K562 (cell line): ENCODE measurements at regions not wholly inside any gene's neighbourhood (a gene's known extent, or its start where the extent isn't known, plus 50 kb on each side); places are given as distances from the start of the nearest gene placed in this dataset.

Source experiments
- ATAC-seq: fragments of 200-7000 bp; cut with Tn5 transposase; 3 replicates; pipeline ENCODE4 v1.9.1; 2020; ENCODE audit warnings: moderate library complexity
- BruUV-seq: library from RNA; stranded (reverse); fragments of 400-500 nt; replicated peaks from 2 replicates; lab custom pipeline; 2021; lab: Mats Ljungman, UMichigan
- CTCF ChIA-PET: fragments of 300-600 bp; formaldehyde crosslinking; extraction: SDS; loops from one replicate; lab custom pipeline; 2021; ENCODE audit warnings: low intra/inter-chr PET ratio; lab: Yijun Ruan, JAX
- POLR2A ChIA-PET: fragments of 300-600, 350-650 bp; sonication (Branson Sonifier 250); formaldehyde crosslinking; extraction: SDS; loops from one replicate; lab custom pipeline; 2021; ENCODE audit warnings: antibody characterized with exemption, inconsistent platforms; lab: Yijun Ruan, JAX
- DNase-seq, 4 experiments: peaks; one replicate each; pipeline versions ENCODE4 v3.0.0 to v3.0.0-alpha.2; 2011 to 2018; ENCODE audit warnings: low spot score in 3 of 4, mixed read lengths in 3 of 4; ENCODE audit errors: extremely low read depth in 1 of 4
- FAIRE-seq: peaks from 2 replicates; lab custom pipeline; 2011; peaks lifted over from hg19 to GRCh38; lab: Jason Lieb, UNC
- H2AFZ ChIP-seq: 2 replicates; pipeline ENCODE4 v1.6.0; 2011; ENCODE audit warnings: low read depth, low read length, control low read depth, inconsistent platforms
- H3K27ac ChIP-seq: fragments of 200-600 bp; 3 replicates; pipeline ENCODE4 v1.8.0; 2011; ENCODE audit warnings: low read depth, mild to moderate bottlenecking, control low read depth, inconsistent platforms, low read length, moderate library complexity, mixed read lengths; ENCODE audit errors: extremely low read depth
- H3K27me3 ChIP-seq, 2 experiments: fragments of 300-600 bp in 1 of 2; 2 replicates in 1 of 2; 3 replicates in 1 of 2; pipeline versions ENCODE4 v1.6.0 to v1.8.0; 2011; ENCODE audit warnings: inconsistent platforms in 2 of 2, low read length in 2 of 2, mild to moderate bottlenecking in 1 of 2, mixed read lengths in 1 of 2, moderate library complexity in 1 of 2; ENCODE audit not compliant: control insufficient read depth in 2 of 2, insufficient read depth in 2 of 2
- H3K36me3 ChIP-seq: fragments of 300-600 bp; 3 replicates; pipeline ENCODE4 v1.8.0; 2011; ENCODE audit warnings: mild to moderate bottlenecking, low read length, inconsistent platforms; ENCODE audit not compliant: control insufficient read depth, insufficient read depth
- H3K4me1 ChIP-seq, 2 experiments: fragments of 200-600 bp in 1 of 2; replicated peaks in 1 of 2; 2 replicates in 1 of 2; 3 replicates in 1 of 2; pipeline versions ENCODE4 v1.5.1 to v1.8.0; 2011; ENCODE audit warnings: inconsistent platforms in 2 of 2, low read length in 2 of 2, mild to moderate bottlenecking in 1 of 2, mixed read lengths in 1 of 2, moderate library complexity in 1 of 2; ENCODE audit not compliant: control insufficient read depth in 2 of 2, insufficient read depth in 2 of 2
- H3K4me2 ChIP-seq: 2 replicates; pipeline ENCODE4 v1.6.1; 2011; ENCODE audit warnings: low read length, control low read depth, inconsistent platforms, mixed read lengths; ENCODE audit not compliant: insufficient read depth
- H3K4me3 ChIP-seq: fragments of 200-600 bp; sonication (generic), shearing (Covaris generic); 2 replicates; pipeline ENCODE4 v1.5.1; 2016; ENCODE audit warnings: control low read depth, inconsistent platforms
- H3K79me2 ChIP-seq: fragments of 200-600 bp; 3 replicates; pipeline ENCODE4 v1.8.0; 2011; ENCODE audit warnings: low read length, inconsistent platforms; ENCODE audit not compliant: control insufficient read depth, insufficient read depth
- H3K9ac ChIP-seq, 2 experiments: 2 replicates each; pipeline versions ENCODE4 v1.6.0 to v1.6.1; 2011; ENCODE audit warnings: low read depth in 2 of 2, low read length in 2 of 2, control low read depth in 1 of 2, inconsistent platforms in 1 of 2, mild to moderate bottlenecking in 1 of 2, mixed read lengths in 1 of 2; ENCODE audit not compliant: insufficient read depth in 1 of 2
- H3K9me1 ChIP-seq: one replicate; pipeline ENCODE4 v1.6.0; 2011; ENCODE audit warnings: inconsistent platforms, mild to moderate bottlenecking, low read length, moderate library complexity; ENCODE audit not compliant: control insufficient read depth, insufficient read depth
- H3K9me3 ChIP-seq: replicated peaks from 2 replicates; pipeline ENCODE4 v1.5.1; 2011; ENCODE audit warnings: low read depth, low read length, inconsistent platforms; ENCODE audit not compliant: control insufficient read depth, insufficient read depth
- H4K20me1 ChIP-seq: replicated peaks from 2 replicates; pipeline ENCODE4 v1.6.1; 2011; ENCODE audit warnings: low read length, inconsistent platforms, mixed read lengths; ENCODE audit not compliant: control insufficient read depth, insufficient read depth
- ERF ChIP-seq: fragments of 450-650 bp; formaldehyde crosslinking; IDR thresholded peaks from 2 replicates; pipeline ENCODE4 v1.4.0; 2020; ENCODE audit warnings: mild to moderate bottlenecking, mixed read lengths
- PHF21A ChIP-seq: fragments of 450-650 bp; IDR thresholded peaks from 2 replicates; pipeline ENCODE4 v1.6.1; 2017; ENCODE audit warnings: low read depth, borderline replicate concordance
- ZNF133 ChIP-seq: fragments of 250-450 bp; sonication (Bioruptor Pico); IDR thresholded peaks from 2 replicates; pipeline ENCODE4 v1.4.0; 2020; ENCODE audit warnings: mild to moderate bottlenecking
- ZNF140 ChIP-seq: fragments of 250-450 bp; sonication (Bioruptor Pico); IDR thresholded peaks from 2 replicates; pipeline ENCODE4 v1.8.0; 2021; ENCODE audit warnings: moderate library complexity, mild to moderate bottlenecking, inconsistent platforms
- WGBS: fragments of 100-300 bp; shearing (Covaris generic); methylation state at CpG from one replicate; pipeline ENCODE4 v1.1.6; 2016; ENCODE audit warnings: low coverage, mixed read lengths; ENCODE audit not compliant: insufficient coverage; ENCODE audit errors: missing lambda C conversion rate; 5-methylcytosine and 5-hydroxymethylcytosine counted together
- in situ Hi-C: fragments of 300-500 bp; cut with MboI; formaldehyde crosslinking; loops from 4 replicates; pipeline ENCODE4 v1.15.0; 2018; ENCODE audit warnings: inconsistent platforms, mixed read lengths
- intact Hi-C: fragments of 100-400 bp; cut with micrococcal nuclease; formaldehyde crosslinking; loops from 2 replicates; pipeline ENCODE4 v1.14.2; 2022
- TF ChIP-seq, protein P1 (sequence below): fragments of 450-650 bp; IDR thresholded peaks from 2 replicates; pipeline ENCODE4 v1.6.1; 2016; ENCODE audit warnings: missing biosample characterization, missing genetic modification characterization
- TF ChIP-seq, protein P2 (sequence below), 2 experiments: IDR thresholded peaks in 1 of 2; conservative IDR thresholded peaks in 1 of 2; 2 replicates each; pipeline ENCODE4 v1.6.1; 2016; ENCODE audit warnings: low read depth in 2 of 2, mild to moderate bottlenecking in 1 of 2, missing compliant biosample characterization in 1 of 2, missing genetic modification characterization in 1 of 2, moderate library complexity in 1 of 2

DNA sequence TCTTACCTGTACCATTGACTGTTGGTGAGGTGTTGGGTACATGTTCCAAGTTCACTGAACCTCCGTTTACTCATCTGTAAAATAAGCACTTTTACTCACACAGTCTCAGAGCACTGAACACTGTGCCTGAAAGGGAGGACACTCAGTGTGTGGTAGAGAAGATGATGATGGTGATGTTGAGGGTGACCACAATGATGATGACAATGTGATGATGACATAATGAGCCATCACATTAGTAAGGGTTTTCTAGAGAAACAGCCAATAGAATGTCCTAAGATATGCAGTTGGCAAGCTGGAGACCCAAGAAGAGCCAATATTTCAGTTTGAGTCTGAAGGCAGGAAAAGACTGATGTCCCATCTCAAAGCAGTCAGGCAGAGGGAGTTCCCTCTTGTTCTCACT lies 315.4 kb upstream of the IGFBP7 start:
- POLR2A ChIA-PET, result no interaction called here
- no peak for FAIRE-seq

More for the DNA sequence above, 315.4 kb upstream of the IGFBP7 start:
- BruUV-seq, result no TSS peak
- H3K4me1 ChIP-seq, result no peaks in the 10 kb centered on the region
- H2AFZ ChIP-seq, result no peak overlapping the region
- intact Hi-C loops (no loop called here), in situ Hi-C loops (no loop called here)
- H4K20me1 ChIP-seq, result no peaks in the 10 kb centered on the region
- ATAC-seq, result no peak
- no peaks in the 10 kb centered on the region for H3K36me3 ChIP-seq
- H3K4me3 ChIP-seq, result no peak overlapping the region
- H3K27me3 ChIP-seq, result no peaks in the 10 kb centered on the region
- H3K27ac ChIP-seq, result no peak overlapping the region
- no peaks in the 10 kb centered on the region for H3K79me2 ChIP-seq
- no peak for TF ChIP-seq ZNF133
- no peak for TF ChIP-seq ZNF140 (CRISPR knock-in tag)
- TF ChIP-seq ERF (CRISPR knock-in tag), result no peak
- no peak for TF ChIP-seq PHF21A
- TF ChIP-seq, protein P1, sequence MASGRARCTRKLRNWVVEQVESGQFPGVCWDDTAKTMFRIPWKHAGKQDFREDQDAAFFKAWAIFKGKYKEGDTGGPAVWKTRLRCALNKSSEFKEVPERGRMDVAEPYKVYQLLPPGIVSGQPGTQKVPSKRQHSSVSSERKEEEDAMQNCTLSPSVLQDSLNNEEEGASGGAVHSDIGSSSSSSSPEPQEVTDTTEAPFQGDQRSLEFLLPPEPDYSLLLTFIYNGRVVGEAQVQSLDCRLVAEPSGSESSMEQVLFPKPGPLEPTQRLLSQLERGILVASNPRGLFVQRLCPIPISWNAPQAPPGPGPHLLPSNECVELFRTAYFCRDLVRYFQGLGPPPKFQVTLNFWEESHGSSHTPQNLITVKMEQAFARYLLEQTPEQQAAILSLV, result no peak
- TF ChIP-seq, protein P2, sequence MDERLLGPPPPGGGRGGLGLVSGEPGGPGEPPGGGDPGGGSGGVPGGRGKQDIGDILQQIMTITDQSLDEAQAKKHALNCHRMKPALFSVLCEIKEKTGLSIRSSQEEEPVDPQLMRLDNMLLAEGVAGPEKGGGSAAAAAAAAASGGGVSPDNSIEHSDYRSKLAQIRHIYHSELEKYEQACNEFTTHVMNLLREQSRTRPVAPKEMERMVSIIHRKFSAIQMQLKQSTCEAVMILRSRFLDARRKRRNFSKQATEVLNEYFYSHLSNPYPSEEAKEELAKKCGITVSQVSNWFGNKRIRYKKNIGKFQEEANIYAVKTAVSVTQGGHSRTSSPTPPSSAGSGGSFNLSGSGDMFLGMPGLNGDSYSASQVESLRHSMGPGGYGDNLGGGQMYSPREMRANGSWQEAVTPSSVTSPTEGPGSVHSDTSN (CRISPR knock-in tag; IDR thresholded peaks at IDR 0.05; ENCODE audit: low read depth), result no peak
- TF ChIP-seq, protein P2 (tag; conservative IDR thresholded peaks at IDR 0.05; ENCODE audit: low read depth), result no peak
- no peaks in the 10 kb centered on the region for H3K9me3 ChIP-seq
- H3K9ac ChIP-seq, result no peak overlapping the region
- DNase-seq, result no peak
- CTCF ChIA-PET, result no interaction called here
- H3K4me2 ChIP-seq, result no peak overlapping the region
- no peaks in the 10 kb centered on the region for H3K9me1 ChIP-seq
- 0% methylated on average over 1 of the region's 1 CpG for WGBS
